SKM-1 (cell line): ENCODE measurements at regions not wholly inside any gene's neighbourhood (a gene's known extent, or its start where the extent isn't known, plus 50 kb on each side); places are given as distances from the start of the nearest gene placed in this dataset.

Experiments used
- DNase-seq: peaks from one replicate; lab custom pipeline; 2025; ENCODE audit not compliant: unreplicated experiment; lab: John Stamatoyannopoulos, UW

GRCh38 chr5:89493414-89493813, 610.4 kb upstream of the MEF2C start:
- no peak for DNase-seq

- DNase-seq: no peak
Measured at GRCh38 chr5:89484962-89485361, 602.0 kb upstream of the MEF2C start.

GRCh38 chr5:89480406-89481007, 597.5 kb upstream of the MEF2C start:
- no peak for DNase-seq

DNA sequence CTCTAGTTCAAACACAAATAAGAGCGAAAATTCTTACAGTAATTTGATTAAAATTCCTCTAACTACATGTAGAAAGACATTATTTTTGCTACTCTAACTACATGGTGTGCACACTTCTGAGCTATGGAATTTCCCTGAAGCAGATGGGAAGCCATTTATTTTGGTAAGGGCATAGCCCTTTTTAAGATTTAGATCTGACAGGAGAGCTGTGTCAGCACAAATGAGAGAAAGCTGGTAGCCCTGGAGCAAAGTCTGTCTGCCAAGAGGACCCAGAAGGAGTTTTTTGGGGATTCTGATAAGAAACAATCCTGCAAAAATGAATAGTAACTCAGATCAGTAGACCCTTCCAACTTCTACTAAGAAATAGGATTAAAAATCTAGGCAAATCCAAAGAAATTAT, 595.9 kb upstream of the MEF2C start:
- DNase-seq: no peak

DNA sequence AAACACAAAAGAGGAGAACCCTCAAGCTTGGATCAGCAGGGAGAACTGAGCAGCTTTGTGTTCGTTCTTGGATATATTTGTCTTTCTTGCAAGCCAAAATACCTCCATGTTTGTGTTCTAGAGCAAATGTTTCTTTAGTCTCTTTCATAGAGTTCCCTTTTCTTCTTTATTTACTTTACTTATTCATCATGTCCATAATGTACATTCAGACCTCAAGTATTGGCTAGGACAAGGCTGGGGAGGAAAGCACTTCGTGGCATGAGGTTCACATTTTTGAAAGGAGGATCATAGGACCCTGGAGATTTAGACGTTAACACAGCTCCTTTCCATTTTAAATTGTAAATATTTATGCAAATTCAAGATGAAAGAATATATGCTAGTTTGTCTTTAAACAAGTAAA, 590.2 kb upstream of the MEF2C start:
- no peak for DNase-seq

- no peak for DNase-seq
Measured at GRCh38 chr5:89471541-89471940, 588.6 kb upstream of the MEF2C start.

- no peak for DNase-seq
Measured at GRCh38 chr5:89471115-89471514, 588.1 kb upstream of the MEF2C start.

GRCh38 chr5:89470658-89471057, 587.7 kb upstream of the MEF2C start:
- no peak for DNase-seq

- DNase-seq: no peak
Measured at GRCh38 chr5:89458332-89458656, 575.3 kb upstream of the MEF2C start.

GRCh38 chr5:89457411-89458331, 574.7 kb upstream of the MEF2C start:
- no peak for DNase-seq

- DNase-seq: no peak
Measured at GRCh38 chr5:89452081-89452480, 569.1 kb upstream of the MEF2C start.

GRCh38 chr5:89451263-89451662, 568.3 kb upstream of the MEF2C start:
- DNase-seq: no peak

GRCh38 chr5:89450149-89450538, 567.2 kb upstream of the MEF2C start:
- no peak for DNase-seq

- DNase-seq: no peak
Measured at GRCh38 chr5:89449392-89450148, 566.6 kb upstream of the MEF2C start.

DNA sequence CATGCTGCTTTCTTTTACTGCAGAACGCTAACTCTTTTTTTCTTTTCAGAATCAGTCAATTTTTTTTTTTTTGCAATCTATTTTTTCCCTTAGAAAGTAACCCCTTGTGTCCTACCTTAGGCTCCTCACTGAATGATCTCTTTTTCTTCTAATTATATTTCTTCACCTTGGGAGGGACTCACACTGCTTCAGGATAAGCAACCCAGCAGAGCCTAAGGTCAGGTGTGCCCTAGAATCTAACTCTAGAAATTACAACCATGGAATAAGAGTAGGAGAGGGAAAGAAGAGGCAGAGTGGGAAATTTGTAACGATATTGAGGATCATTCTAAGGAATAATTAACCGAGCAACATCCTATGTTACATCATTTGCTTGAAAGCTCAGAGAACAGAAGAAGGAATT, 564.0 kb upstream of the MEF2C start:
- no peak for DNase-seq

DNA sequence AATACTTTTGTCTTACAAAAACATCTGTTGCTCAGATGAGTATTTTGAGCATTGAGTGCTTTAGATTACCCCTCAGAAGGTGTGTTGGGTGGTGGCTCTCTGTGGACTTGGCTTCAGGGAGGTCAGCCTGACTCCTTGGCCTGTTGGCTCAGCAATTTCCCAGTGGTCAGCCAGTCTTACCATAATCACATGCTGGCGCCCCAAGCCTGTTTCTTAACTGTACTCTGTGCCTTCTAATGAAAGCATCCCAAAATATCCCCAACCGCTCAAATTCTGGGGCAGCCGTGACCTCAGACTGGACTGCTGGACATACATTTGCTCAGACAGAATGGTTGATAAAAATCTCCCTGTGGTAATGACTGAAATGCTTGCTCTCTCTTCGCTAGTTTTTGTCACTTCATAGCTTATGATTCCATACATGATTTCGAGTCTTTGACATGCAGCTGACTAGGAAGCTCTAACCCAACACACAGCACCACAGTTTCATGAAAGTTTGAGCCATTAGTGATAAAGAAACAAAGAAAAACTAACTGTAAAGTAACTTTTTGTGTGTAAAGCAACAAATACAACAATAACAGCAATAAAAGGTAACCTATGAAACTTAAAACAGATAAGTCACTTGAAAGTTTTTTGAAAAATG, 562.2 kb upstream of the MEF2C start:
- no peak for DNase-seq

DNA sequence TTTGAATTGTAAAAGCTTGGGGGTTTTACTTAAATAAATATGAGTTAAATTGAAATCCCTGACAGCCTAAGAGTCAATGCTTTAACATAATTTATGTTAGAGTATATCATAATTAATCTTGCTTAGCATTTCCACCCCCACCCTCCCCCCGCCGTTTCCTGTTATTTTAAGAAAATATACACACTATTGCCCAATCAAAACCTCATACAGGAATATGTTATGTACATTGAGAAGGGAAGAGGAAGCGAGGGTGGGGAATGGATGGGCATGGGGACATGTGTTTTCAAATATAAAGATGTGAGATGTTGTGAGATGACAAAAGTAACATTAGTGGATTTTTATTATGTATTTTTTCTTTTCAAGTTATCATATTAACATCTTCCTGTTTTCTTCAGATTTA, 561.1 kb upstream of the MEF2C start:
- DNase-seq: no peak

DNA sequence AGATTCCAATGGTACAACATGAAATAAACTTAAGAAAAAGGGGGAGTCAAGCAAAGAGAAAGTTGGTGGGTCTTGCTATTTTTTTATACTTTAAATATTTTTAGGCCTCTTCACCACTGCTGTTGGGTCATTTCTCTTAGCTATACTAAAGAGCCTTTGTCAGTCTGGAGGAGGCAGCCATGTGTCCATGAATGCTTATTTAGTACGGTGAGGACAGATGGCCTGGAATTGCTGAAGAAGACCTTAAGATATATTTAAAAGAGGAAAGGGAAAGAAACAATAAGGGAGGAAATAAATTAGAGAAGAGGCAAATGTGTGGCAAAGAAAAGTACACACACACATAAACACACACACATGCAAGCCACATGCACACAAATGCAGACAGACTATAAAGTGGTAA, 560.5 kb upstream of the MEF2C start:
- no peak for DNase-seq

DNA sequence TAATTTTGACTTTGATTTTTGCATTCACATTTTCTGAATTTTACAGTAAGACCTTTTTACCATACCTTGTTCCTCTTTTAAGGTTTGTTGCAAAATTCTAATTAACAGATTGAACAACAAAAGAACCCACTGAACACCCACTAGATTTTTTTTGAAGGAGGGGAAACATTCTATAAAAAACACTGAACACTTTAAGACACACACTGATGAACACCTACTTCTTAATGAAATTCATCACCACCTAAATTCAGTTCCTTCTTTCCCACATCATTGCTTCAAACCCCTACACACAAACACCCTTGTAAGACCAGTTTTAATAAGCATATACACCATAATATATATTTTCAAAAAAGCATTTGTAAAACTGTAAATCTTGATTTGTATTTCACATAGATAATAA, 559.0 kb upstream of the MEF2C start:
- no peak for DNase-seq

DNA sequence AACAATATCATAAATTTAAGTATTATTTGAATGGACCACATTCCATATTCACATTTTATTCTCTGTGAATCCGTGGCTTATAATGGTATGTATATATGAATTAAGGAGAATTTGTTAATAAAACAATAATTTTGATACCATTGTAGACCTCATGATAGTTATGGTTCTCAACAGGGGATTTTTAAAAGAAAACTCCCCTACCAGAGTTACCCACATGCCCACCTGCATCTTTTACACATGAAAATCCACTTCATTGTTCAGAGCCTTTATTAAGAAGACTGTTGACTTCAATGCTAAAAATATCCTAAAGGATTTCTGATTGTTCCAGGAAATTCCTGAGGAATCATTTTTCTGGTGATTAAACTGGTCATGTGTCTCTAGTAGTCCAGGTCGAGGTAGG, 557.7 kb upstream of the MEF2C start:
- no peak for DNase-seq
